ENCODE measurements at regions not wholly inside any gene's neighbourhood (a gene's known extent, or its start where the extent isn't known, plus 50 kb on each side); places are given as distances from the start of the nearest gene placed in this dataset.

- DNase-seq (ENCODE audit: low spot score) (no peak), ATAC-seq (no peak)
- CTCF ChIA-PET (ENCODE audit: low intra/inter-chr PET ratio, low total read pairs), result no interaction called here
Observed at GRCh38 chrX:125151146-125151545, 168.5 kb upstream of the TEX13C start.

More at GRCh38 chrX:125151146-125151545, 168.5 kb upstream of the TEX13C start:
- intact Hi-C loops (cut with micrococcal nuclease; ENCODE audit: unreplicated experiment) (no loop called here), in situ Hi-C loops (cut with HindIII; ENCODE audit: extremely low pct_ligation_motif_present, low pct_unique_long_range_greater_than_20kb) (no loop called here)
- Histone ChIP-seq H3K4me2 (ENCODE audit: low read depth, low read length) (no peak overlapping the region), H3K4me3 (replicated peaks in 1 of 3; ENCODE audit: insufficient read depth in 1 of 3, low read depth in 2 of 3, low read length in 3 of 3) (no peak overlapping the region), H4K20me1 (ENCODE audit: insufficient read depth, low read length) (no peaks in the 10 kb centered on the region), H3K4me1 (ENCODE audit: insufficient read depth, low read length) (no peaks in the 10 kb centered on the region), H3K9me3 (ENCODE audit: low read length) (no peaks in the 10 kb centered on the region), H3K9ac (ENCODE audit: insufficient read depth, low read depth, low read length) (no peak overlapping the region), H3K27me3 (ENCODE audit: control insufficient read depth in 1 of 2, insufficient read depth in 2 of 2, low read length in 2 of 2) (no peaks in the 10 kb centered on the region), H3K79me2 (ENCODE audit: insufficient read depth, low read length) (no peaks in the 10 kb centered on the region), H3K27ac (ENCODE audit: extremely low read length, insufficient read depth, low read length) (no peak overlapping the region), H2AFZ (ENCODE audit: low read length) (no peak overlapping the region), H3K36me3 (replicated peaks in 1 of 2; ENCODE audit: control insufficient read depth in 1 of 2, insufficient read depth in 2 of 2, low read length in 2 of 2) (no peaks in the 10 kb centered on the region)
- FAIRE-seq, result no peak
- POLR2A ChIA-PET, result no interaction called here
- 7% methylated on average over 3 of the region's 3 CpGs for WGBS (ENCODE audit: low lambda C conversion rate)
- TF ChIP-seq MTERF4 (CRISPR knock-in tag; IDR thresholded peaks at IDR 0.05) (no peak), FOXO4 (CRISPR knock-in tag; conservative IDR thresholded peaks at IDR 0.05) (no peak), XRCC5 (optimal IDR thresholded peaks at IDR 0.05; ENCODE audit: low read length) (no peak), SMYD3 (CRISPR knock-in tag; IDR thresholded peaks at IDR 0.05) (no peak), ATF7 (IDR thresholded peaks at IDR 0.05) (no peak), ATF7 (CRISPR knock-in tag; IDR thresholded peaks at IDR 0.05) (no peak), SOX6 (IDR thresholded peaks at IDR 0.05) (no peak), SOX6 (CRISPR knock-in tag; IDR thresholded peaks at IDR 0.05) (no peak), MAFF (IDR thresholded peaks at IDR 0.05; ENCODE audit: low read depth, low read length) (peak; percentile 31; the same call in 1 of the 2 replicates), MAFK (conservative IDR thresholded peaks at IDR 0.05 in 1 of 2, IDR thresholded peaks at IDR 0.05 in 1 of 2; ENCODE audit: low read length in 2 of 2) (peak; percentile 15 to 42; a peak in 3 of 4 replicates)
- no TSS peak for BruUV-seq (replicated peaks)
